ENCODE measurements at regions not wholly inside any gene's neighbourhood (a gene's known extent, or its start where the extent isn't known, plus 50 kb on each side); places are given as distances from the start of the nearest gene placed in this dataset.

- no peak for TF ChIP-seq POLR2A (IDR thresholded peaks at IDR 0.05; ENCODE audit: extremely low read depth, insufficient read length)
- TF ChIP-seq, protein P1, sequence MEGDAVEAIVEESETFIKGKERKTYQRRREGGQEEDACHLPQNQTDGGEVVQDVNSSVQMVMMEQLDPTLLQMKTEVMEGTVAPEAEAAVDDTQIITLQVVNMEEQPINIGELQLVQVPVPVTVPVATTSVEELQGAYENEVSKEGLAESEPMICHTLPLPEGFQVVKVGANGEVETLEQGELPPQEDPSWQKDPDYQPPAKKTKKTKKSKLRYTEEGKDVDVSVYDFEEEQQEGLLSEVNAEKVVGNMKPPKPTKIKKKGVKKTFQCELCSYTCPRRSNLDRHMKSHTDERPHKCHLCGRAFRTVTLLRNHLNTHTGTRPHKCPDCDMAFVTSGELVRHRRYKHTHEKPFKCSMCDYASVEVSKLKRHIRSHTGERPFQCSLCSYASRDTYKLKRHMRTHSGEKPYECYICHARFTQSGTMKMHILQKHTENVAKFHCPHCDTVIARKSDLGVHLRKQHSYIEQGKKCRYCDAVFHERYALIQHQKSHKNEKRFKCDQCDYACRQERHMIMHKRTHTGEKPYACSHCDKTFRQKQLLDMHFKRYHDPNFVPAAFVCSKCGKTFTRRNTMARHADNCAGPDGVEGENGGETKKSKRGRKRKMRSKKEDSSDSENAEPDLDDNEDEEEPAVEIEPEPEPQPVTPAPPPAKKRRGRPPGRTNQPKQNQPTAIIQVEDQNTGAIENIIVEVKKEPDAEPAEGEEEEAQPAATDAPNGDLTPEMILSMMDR (IDR thresholded peaks at IDR 0.05; ENCODE audit: low read depth, low read length) = no peak
- no peak for TF ChIP-seq MAX (IDR thresholded peaks at IDR 0.05; ENCODE audit: low read depth, low read length)
Observed at GRCh38 chr5:52043137-52043536, 659.9 kb downstream of the ISL1 start.

Measured in NB4 (cell line).